GM23248 (cell line): ENCODE measurements at regions not wholly inside any gene's neighbourhood (a gene's known extent, or its start where the extent isn't known, plus 50 kb on each side); places are given as distances from the start of the nearest gene placed in this dataset.

ENCODE experiments used
- DNase-seq: peaks from one replicate; pipeline ENCODE4 v3.0.0-alpha.2; 2015
- H2AFZ ChIP-seq: fragments of 200-600 bp; sonication (generic); 2 replicates; pipeline ENCODE4 v1.6.1; 2016; ENCODE audit warnings: antibody characterized with exemption
- H3F3A ChIP-seq: fragments of 200-600 bp; sonication (generic); 2 replicates; pipeline ENCODE4 v1.6.1; 2016; ENCODE audit warnings: mild to moderate bottlenecking, antibody characterized with exemption, mixed run types; ENCODE audit not compliant: insufficient read depth
- H3K27ac ChIP-seq: fragments of 200-600 bp; sonication (generic); 2 replicates; pipeline ENCODE4 v1.5.1; 2016; ENCODE audit warnings: mild to moderate bottlenecking
- H3K27me3 ChIP-seq: fragments of 200-600 bp; sonication (generic); replicated peaks from 2 replicates; pipeline ENCODE4 v1.6.1; 2016; ENCODE audit warnings: mild to moderate bottlenecking; ENCODE audit not compliant: insufficient read depth
- H3K36me3 ChIP-seq: fragments of 200-600 bp; sonication (generic); 2 replicates; pipeline ENCODE4 v1.6.1; 2016; ENCODE audit warnings: low read depth, mild to moderate bottlenecking
- H3K4me1 ChIP-seq: fragments of 200-600 bp; sonication (generic); 2 replicates; pipeline ENCODE4 v1.6.1; 2016; ENCODE audit warnings: mild to moderate bottlenecking; ENCODE audit not compliant: insufficient read depth
- H3K4me2 ChIP-seq: fragments of 200-600 bp; sonication (generic); one replicate; pipeline ENCODE4 v1.6.1; 2016; ENCODE audit warnings: mild to moderate bottlenecking; ENCODE audit not compliant: unreplicated experiment
- H3K4me3 ChIP-seq: fragments of 200-600 bp; sonication (generic); 2 replicates; pipeline ENCODE4 v1.5.1; 2016; ENCODE audit warnings: mild to moderate bottlenecking
- H3K79me2 ChIP-seq: fragments of 200-600 bp; sonication (generic); 2 replicates; pipeline ENCODE4 v1.6.1; 2016; ENCODE audit warnings: mild to moderate bottlenecking; ENCODE audit not compliant: insufficient read depth
- H3K9ac ChIP-seq: fragments of 200-600 bp; sonication (generic); 2 replicates; pipeline ENCODE4 v1.6.1; 2016; ENCODE audit warnings: mild to moderate bottlenecking
- H3K9me2 ChIP-seq: fragments of 200-600 bp; sonication (generic); 2 replicates; pipeline ENCODE4 v1.6.1; 2016; ENCODE audit warnings: mixed run types, mild to moderate bottlenecking, moderate library complexity; ENCODE audit not compliant: insufficient read depth
- H3K9me3 ChIP-seq: fragments of 200-600 bp; sonication (generic); one replicate; pipeline ENCODE4 v1.6.1; 2017; ENCODE audit warnings: low read depth
- H4K20me1 ChIP-seq: fragments of 200-600 bp; sonication (generic); 2 replicates; pipeline ENCODE4 v1.6.0; 2016; ENCODE audit not compliant: insufficient read depth
- EZH2 ChIP-seq: fragments of 200-600 bp; sonication (generic); IDR thresholded peaks from 2 replicates; pipeline ENCODE4 v1.6.1; 2018; ENCODE audit warnings: antibody characterized with exemption, mild to moderate bottlenecking; ENCODE audit not compliant: insufficient read depth, poor library complexity, severe bottlenecking
- EZH2phosphoT487 ChIP-seq: fragments of 200-600 bp; sonication (generic); IDR thresholded peaks from 2 replicates; pipeline ENCODE4 v1.6.1; 2018; ENCODE audit warnings: antibody characterized with exemption, moderate library complexity, mild to moderate bottlenecking, low read depth; ENCODE audit not compliant: insufficient read depth
- WGBS, 2 experiments: methylation state at CpG; one replicate each; pipeline ENCODE4 v1.1.6; 2015 to 2017; ENCODE audit warnings: low lambda C conversion rate in 2 of 2, low coverage in 1 of 2; ENCODE audit errors: missing lambda C conversion rate in 2 of 2; 5-methylcytosine and 5-hydroxymethylcytosine counted together
- in situ Hi-C: fragments of 300-500 bp; cut with MboI; formaldehyde crosslinking; loops from 2 replicates; pipeline ENCODE4 v1.15.0; 2020

DNA sequence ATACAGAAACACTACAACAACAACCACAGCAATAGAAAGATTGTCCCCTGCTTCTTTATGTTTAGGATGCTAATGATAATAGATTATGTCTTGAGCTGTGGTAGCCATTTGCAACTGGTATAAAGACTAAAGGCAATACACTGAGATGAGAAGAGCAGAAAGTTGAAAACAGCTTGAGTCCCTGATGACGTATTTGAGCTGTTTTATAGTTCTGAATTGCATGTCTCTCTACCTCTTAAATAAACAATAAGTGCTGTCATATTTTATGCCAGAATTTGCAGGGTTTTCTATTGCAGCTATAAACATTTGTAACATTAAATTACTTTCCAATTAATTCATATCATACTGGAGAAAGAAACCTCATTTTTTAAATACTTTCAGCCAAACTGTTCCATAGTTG lies 1242.0 kb downstream of the LRFN5 start:
- H3K79me2 ChIP-seq = no peaks in the 10 kb centered on the region
- no peaks in the 10 kb centered on the region for H3F3A ChIP-seq
- no peaks in the 10 kb centered on the region for H3K4me1 ChIP-seq
- no peaks in the 10 kb centered on the region for H3K9me3 ChIP-seq
- H3K9me2 ChIP-seq = no peaks in the 10 kb centered on the region
- H2AFZ ChIP-seq = no peak overlapping the region
- TF ChIP-seq EZH2 = no peak
- no peak for TF ChIP-seq EZH2phosphoT487
- WGBS, 2 experiments = 20 to 22% methylated on average over 1 of the region's 1 CpG
- H3K9ac ChIP-seq = no peak overlapping the region
- in situ Hi-C loops = no loop called here
- no peak for DNase-seq
- no peaks in the 10 kb centered on the region for H4K20me1 ChIP-seq
- H3K4me2 ChIP-seq = no peak overlapping the region
- no peak overlapping the region for H3K27ac ChIP-seq
- H3K27me3 ChIP-seq = no peaks in the 10 kb centered on the region
- H3K36me3 ChIP-seq = no peaks in the 10 kb centered on the region
- H3K4me3 ChIP-seq = no peak overlapping the region

DNA sequence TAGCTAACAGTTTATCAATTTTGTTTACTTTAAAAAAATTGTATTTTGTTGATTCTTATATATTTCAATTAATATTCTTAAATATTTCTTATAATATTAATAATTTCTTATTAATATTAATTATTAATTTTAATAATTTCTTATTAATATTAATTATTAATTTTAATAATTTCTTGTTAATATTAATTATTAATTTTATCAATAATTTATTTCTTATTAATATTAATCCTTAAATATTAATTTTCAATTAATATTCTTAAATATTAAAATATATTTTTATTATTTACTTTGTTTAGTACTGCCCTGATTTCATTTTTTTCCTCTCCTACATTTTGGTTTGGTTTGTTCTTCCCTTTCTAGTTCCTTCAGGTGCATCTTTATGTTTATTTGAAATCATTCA lies 1208.1 kb downstream of the LRFN5 start:
- no peak overlapping the region for H2AFZ ChIP-seq
- no peak for TF ChIP-seq EZH2
- TF ChIP-seq EZH2phosphoT487 = no peak
- H3K79me2 ChIP-seq = no peaks in the 10 kb centered on the region
- no peaks in the 10 kb centered on the region for H4K20me1 ChIP-seq
- H3K27ac ChIP-seq = no peak overlapping the region
- DNase-seq = no peak
- no peaks in the 10 kb centered on the region for H3K4me1 ChIP-seq
- H3K9ac ChIP-seq = no peak overlapping the region
- H3F3A ChIP-seq = no peaks in the 10 kb centered on the region
- in situ Hi-C loops = no loop called here
- H3K27me3 ChIP-seq = no peaks in the 10 kb centered on the region
- no peaks in the 10 kb centered on the region for H3K36me3 ChIP-seq
- H3K4me2 ChIP-seq = no peak overlapping the region
- H3K4me3 ChIP-seq = no peak overlapping the region
- no peaks in the 10 kb centered on the region for H3K9me3 ChIP-seq
- H3K9me2 ChIP-seq = no peaks in the 10 kb centered on the region

DNA sequence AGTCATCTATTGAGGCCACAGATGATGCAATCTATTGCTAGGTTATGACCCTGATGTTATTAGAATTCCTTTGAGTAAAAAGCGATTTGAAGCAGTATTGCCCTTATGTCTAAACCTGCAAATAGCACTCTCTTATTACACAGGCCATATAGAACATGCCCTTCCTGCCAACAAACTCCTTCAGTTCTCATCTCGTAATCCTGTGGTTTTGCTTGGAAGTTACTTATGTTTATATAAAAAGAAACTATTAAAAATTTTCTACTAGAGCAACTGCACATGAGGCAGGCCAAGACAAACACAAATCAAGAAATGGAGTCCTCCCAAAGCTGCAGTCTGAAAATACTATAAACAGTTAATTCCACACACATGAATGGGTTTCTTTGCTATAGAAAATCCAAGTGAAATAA lies 1200.2 kb downstream of the LRFN5 start:
- H3K9me2 ChIP-seq = no peaks in the 10 kb centered on the region
- in situ Hi-C loops = no loop called here
- TF ChIP-seq EZH2phosphoT487 (no peak), EZH2 (no peak)
- DNase-seq = peak; percentile 6
- no peak overlapping the region for H3K4me2 ChIP-seq
- H3K9ac ChIP-seq = no peak overlapping the region
- H3K27me3 ChIP-seq = no peaks in the 10 kb centered on the region
- H3K27ac ChIP-seq = no peak overlapping the region
- no peaks in the 10 kb centered on the region for H4K20me1 ChIP-seq
- H3K9me3 ChIP-seq = no peaks in the 10 kb centered on the region
- H3K4me1 ChIP-seq = no peaks in the 10 kb centered on the region
- WGBS, 2 experiments = 39% methylated on average over 2 of the region's 2 CpGs
- no peaks in the 10 kb centered on the region for H3K36me3 ChIP-seq
- no peak overlapping the region for H3K4me3 ChIP-seq
- H3F3A ChIP-seq = no peaks in the 10 kb centered on the region
- H2AFZ ChIP-seq = no peak overlapping the region
- no peaks in the 10 kb centered on the region for H3K79me2 ChIP-seq

DNA sequence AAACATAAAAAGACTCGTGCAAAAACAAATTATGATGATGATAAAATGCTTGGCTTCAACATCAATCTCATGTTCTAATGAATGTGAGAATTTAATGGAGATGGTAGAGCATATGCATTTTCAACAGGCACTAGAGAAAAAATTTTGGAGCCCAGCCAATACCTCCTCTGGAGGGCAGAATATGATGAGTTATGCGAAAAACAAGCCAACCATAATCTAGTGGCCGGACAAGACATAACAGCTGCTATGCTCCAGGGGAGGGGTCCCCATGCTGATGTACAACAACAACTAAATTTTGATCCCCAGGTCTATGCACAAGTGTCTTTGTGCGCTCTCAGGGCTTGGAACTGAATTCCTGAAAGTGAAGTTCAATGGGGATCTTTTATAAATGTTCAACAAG lies 1197.5 kb downstream of the LRFN5 start:
- H3K4me3 ChIP-seq = no peak overlapping the region
- H4K20me1 ChIP-seq = no peaks in the 10 kb centered on the region
- H3K27ac ChIP-seq = no peak overlapping the region
- H3K4me1 ChIP-seq = no peaks in the 10 kb centered on the region
- H3F3A ChIP-seq = no peaks in the 10 kb centered on the region
- H3K4me2 ChIP-seq = no peak overlapping the region
- H3K9me2 ChIP-seq = no peaks in the 10 kb centered on the region
- TF ChIP-seq EZH2 (no peak), EZH2phosphoT487 (no peak)
- H3K36me3 ChIP-seq = no peaks in the 10 kb centered on the region
- H2AFZ ChIP-seq = no peak overlapping the region
- WGBS, 2 experiments = 54 to 59% methylated on average over 4 of the region's 4 CpGs
- no peak for DNase-seq
- no peaks in the 10 kb centered on the region for H3K27me3 ChIP-seq
- no peaks in the 10 kb centered on the region for H3K9me3 ChIP-seq
- H3K9ac ChIP-seq = no peak overlapping the region
- in situ Hi-C loops = no loop called here
- H3K79me2 ChIP-seq = no peaks in the 10 kb centered on the region

DNA sequence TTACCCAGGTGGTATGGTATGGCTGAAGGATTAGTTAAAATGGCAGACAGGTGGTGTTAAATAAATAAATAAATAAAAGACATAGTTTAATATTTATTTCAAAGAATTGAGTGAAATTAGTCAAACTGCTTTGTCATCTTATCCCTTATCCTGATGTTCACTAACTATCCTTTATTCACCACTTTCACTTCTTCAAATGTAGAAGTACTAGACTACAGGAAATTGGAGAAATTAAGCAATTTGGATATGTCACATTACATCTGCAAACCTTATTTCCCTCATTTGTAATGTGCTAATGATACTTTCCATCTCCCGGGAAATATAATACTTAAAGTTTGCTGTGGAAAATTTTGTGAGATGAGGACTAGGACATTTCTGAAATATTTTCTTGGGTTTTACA lies 1195.7 kb downstream of the LRFN5 start:
- H3K9ac ChIP-seq = no peak overlapping the region
- no peak overlapping the region for H2AFZ ChIP-seq
- in situ Hi-C loops = no loop called here
- no peak for DNase-seq
- H3K27ac ChIP-seq = no peak overlapping the region
- no peaks in the 10 kb centered on the region for H3F3A ChIP-seq
- no peaks in the 10 kb centered on the region for H3K4me1 ChIP-seq
- H3K9me3 ChIP-seq = no peaks in the 10 kb centered on the region
- no peaks in the 10 kb centered on the region for H3K36me3 ChIP-seq
- H3K9me2 ChIP-seq = no peaks in the 10 kb centered on the region
- TF ChIP-seq EZH2phosphoT487 = no peak
- TF ChIP-seq EZH2 = no peak
- 73 to 87% methylated on average over 1 of the region's 1 CpG for WGBS, 2 experiments
- no peaks in the 10 kb centered on the region for H3K79me2 ChIP-seq
- no peak overlapping the region for H3K4me2 ChIP-seq
- H3K27me3 ChIP-seq = no peaks in the 10 kb centered on the region
- no peak overlapping the region for H3K4me3 ChIP-seq
- no peaks in the 10 kb centered on the region for H4K20me1 ChIP-seq
